NCI-H2196 (cell line): ENCODE measurements at regions not wholly inside any gene's neighbourhood (a gene's known extent, or its start where the extent isn't known, plus 50 kb on each side); places are given as distances from the start of the nearest gene placed in this dataset.
"Not testable (repeated sequence)": the region's sequence is repeated elsewhere in the genome, so short reads cannot be mapped to it uniquely, and the experiment has no call there.

Experiments
- DNase-seq: peaks from one replicate; lab custom pipeline; 2025; ENCODE audit not compliant: unreplicated experiment; lab: John Stamatoyannopoulos, UW

- no peak for DNase-seq
Observed at GRCh38 chrX:8027827-8028226, 100.6 kb upstream of the PNPLA4 start.

- DNase-seq = no peak
Observed at GRCh38 chrX:8025705-8026104, 98.5 kb upstream of the PNPLA4 start.

- DNase-seq = no peak
Observed at GRCh38 chrX:8018934-8019333, 91.7 kb upstream of the PNPLA4 start.

GRCh38 chrX:8010105-8010504, 82.9 kb upstream of the PNPLA4 start:
- DNase-seq = no peak

- DNase-seq = no peak
Observed at GRCh38 chrX:8005678-8006347, 78.6 kb upstream of the PNPLA4 start.

- no peak for DNase-seq
Observed at GRCh38 chrX:8003147-8003883, 76.1 kb upstream of the PNPLA4 start.

DNA sequence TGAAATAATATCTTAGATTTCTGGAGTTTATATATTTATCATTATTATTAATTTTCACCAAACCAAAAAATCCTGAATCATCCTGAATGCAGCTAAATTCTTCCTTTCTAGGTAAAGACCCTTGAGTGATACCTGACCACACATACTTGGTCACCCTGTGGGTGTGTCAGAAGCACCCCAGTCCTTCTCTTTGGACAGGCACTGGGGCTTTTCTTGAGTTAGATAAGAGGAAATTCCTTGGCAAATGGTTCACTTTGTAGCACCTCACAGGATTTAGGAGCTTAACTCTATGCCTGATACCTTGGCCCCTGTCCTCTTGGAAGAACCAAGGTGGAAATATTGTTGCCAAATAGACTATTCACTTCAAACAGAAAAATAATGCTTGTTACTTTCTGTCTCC, 69.6 kb upstream of the PNPLA4 start:
- no peak for DNase-seq

GRCh38 chrX:7996414-7996813, 69.2 kb upstream of the PNPLA4 start:
- DNase-seq = peak; percentile 8

GRCh38 chrX:7993873-7994272, 66.7 kb upstream of the PNPLA4 start:
- DNase-seq = no peak

DNA sequence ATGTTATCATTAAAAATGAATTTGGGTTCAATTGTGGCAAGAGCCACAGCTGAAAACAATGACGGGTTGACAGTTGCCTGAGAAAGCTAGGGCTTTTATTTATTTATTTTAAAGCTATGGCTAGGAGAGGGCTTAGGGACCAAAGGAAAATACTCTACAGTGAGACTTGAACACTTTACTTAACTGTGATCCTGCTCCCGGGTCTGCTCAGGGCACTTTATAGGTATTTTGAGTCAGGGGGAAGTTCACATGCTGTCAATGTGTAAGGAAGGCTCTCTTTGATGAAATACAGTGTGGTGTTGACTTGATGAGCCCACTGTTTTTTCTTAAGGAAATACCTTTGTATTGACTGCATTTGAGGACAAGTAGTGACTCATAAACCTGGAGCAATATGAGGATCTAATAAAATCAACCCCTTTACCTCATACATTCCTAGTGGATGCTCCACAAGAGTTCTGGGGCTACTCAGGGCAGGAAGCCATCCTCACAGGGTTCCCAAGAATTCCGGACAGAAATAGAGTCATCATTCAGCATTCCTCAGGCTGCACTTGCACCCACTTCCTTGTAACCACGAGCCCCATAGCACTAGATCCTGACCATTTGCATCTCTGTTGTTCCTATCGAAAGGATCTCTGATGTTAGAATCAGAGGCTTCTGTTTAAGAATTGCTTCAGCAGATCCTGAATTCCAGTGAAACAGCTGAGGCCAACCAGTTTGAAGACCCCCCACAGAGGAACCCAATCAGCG, 61.0 kb upstream of the PNPLA4 start:
- DNase-seq = not testable (repeated sequence)

DNA sequence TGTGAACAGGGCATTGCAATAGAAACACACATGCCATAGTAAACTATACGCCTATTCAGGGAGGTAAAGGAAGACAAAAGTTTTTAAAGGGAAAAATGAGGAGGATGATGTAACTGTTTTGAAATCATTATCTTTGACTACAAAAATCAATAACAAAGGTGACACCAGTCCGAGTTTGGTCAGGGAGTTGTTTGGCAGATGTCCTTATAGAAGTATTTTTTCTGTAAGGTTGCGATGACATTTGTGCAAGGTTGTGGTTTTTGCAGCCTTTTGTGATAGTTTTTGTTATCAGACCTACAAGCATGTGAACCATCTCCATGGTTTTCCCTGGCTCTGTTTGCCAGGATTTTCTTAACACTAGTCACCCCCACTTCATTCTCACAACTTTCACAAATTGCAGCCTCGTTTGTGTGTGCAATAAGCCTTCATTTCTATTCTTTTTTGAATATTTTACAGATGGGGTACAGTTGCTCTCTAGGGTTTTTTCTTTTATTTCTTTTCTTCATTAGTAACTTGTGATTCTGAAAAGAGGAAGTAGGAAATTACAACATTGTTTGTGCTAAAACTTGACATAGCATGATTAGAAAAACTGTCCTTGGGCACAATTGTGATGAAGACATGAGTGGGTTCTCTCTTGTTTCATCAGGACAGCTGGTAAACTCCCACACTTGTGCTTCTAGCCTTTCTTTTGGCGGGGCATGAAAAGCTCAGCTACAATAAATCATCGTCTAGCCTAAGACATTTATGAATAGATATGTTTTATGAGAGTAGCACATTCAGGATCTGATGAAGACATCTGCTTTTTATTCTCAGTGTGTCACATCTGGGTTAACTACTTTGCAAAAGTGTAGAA, 60.2 kb upstream of the PNPLA4 start:
- no peak for DNase-seq

GRCh38 chrX:7986738-7987137, 59.5 kb upstream of the PNPLA4 start:
- not testable (repeated sequence) for DNase-seq

GRCh38 chrX:7985568-7985967, 58.4 kb upstream of the PNPLA4 start:
- no peak for DNase-seq

GRCh38 chrX:7983581-7983980, 56.4 kb upstream of the PNPLA4 start:
- DNase-seq = no peak
